ENCODE measurements at regions not wholly inside any gene's neighbourhood (a gene's known extent, or its start where the extent isn't known, plus 50 kb on each side); places are given as distances from the start of the nearest gene placed in this dataset.

DNA sequence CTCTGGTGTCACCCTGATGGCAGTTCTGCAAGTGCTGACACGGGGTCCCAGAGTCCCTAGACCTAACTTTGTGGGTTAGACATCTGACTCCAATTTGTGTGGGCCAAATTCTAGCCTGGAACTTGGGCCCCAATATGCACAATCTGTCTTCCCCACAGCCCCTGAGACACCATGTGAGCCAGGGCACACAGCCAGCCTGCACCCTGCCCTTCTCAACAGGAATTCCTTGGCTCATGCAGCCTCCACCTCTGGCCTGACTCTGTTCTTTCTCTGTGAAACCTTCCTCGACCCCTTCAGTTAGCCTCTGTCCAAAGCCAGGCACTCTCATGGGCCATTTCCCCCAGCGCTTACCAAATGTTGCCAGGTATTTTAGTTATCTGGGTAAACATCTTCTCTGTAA lies 59.1 kb upstream of the POU2AF1 start:
- TF ChIP-seq, protein P1, sequence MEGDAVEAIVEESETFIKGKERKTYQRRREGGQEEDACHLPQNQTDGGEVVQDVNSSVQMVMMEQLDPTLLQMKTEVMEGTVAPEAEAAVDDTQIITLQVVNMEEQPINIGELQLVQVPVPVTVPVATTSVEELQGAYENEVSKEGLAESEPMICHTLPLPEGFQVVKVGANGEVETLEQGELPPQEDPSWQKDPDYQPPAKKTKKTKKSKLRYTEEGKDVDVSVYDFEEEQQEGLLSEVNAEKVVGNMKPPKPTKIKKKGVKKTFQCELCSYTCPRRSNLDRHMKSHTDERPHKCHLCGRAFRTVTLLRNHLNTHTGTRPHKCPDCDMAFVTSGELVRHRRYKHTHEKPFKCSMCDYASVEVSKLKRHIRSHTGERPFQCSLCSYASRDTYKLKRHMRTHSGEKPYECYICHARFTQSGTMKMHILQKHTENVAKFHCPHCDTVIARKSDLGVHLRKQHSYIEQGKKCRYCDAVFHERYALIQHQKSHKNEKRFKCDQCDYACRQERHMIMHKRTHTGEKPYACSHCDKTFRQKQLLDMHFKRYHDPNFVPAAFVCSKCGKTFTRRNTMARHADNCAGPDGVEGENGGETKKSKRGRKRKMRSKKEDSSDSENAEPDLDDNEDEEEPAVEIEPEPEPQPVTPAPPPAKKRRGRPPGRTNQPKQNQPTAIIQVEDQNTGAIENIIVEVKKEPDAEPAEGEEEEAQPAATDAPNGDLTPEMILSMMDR (IDR thresholded peaks at IDR 0.05): no peak
- TF ChIP-seq POLR2A (IDR thresholded peaks at IDR 0.05): no peak
